ENCODE measurements at regions not wholly inside any gene's neighbourhood (a gene's known extent, or its start where the extent isn't known, plus 50 kb on each side); places are given as distances from the start of the nearest gene placed in this dataset.

- TF ChIP-seq, protein P1, sequence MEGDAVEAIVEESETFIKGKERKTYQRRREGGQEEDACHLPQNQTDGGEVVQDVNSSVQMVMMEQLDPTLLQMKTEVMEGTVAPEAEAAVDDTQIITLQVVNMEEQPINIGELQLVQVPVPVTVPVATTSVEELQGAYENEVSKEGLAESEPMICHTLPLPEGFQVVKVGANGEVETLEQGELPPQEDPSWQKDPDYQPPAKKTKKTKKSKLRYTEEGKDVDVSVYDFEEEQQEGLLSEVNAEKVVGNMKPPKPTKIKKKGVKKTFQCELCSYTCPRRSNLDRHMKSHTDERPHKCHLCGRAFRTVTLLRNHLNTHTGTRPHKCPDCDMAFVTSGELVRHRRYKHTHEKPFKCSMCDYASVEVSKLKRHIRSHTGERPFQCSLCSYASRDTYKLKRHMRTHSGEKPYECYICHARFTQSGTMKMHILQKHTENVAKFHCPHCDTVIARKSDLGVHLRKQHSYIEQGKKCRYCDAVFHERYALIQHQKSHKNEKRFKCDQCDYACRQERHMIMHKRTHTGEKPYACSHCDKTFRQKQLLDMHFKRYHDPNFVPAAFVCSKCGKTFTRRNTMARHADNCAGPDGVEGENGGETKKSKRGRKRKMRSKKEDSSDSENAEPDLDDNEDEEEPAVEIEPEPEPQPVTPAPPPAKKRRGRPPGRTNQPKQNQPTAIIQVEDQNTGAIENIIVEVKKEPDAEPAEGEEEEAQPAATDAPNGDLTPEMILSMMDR (IDR thresholded peaks at IDR 0.05): no peak
- TF ChIP-seq POLR2A (IDR thresholded peaks at IDR 0.05) (no peak), POLR2AphosphoS5 (IDR thresholded peaks at IDR 0.05; ENCODE audit: insufficient read depth in 1 of 2, low read depth in 1 of 2) (no peak)
Measured at GRCh38 chr10:81532403-81532802, 342.6 kb upstream of the NRG3 start.
